ENCODE measurements at regions not wholly inside any gene's neighbourhood (a gene's known extent, or its start where the extent isn't known, plus 50 kb on each side); places are given as distances from the start of the nearest gene placed in this dataset.

DNA sequence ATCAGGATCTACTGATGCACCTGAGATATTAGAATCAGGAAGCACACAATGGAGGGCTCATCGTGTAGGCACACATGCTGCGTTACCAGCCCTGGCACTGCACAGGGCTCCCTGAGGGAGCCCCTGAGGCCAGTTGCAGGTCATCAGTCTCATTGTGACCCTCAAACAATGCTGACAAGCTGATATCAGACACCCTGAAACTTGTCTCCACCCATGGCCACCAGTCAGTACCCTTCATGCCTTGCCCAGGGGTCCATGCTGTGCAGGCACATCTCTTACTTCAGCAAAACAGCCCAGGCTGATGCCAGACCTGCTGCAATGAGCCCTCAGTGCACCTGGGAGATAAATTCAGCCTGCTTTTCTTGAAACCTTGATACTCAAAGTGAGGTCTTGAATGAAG, 59.5 kb upstream of the SLC6A11 start:
- H3K27me3 ChIP-seq (replicated peaks in 1 of 7), result peaks cover 0 to 79% (median 0%) of the 10 kb centered on the region in 7 donors
- no peak for DNase-seq
- no peak overlapping the region for H3K27ac ChIP-seq
- no peaks in the 10 kb centered on the region for H3K9me3 ChIP-seq
- no peak for TF ChIP-seq POLR2A (IDR thresholded peaks at IDR 0.05)
- TF ChIP-seq POLR2AphosphoS5 (IDR thresholded peaks at IDR 0.05), result no peak
- TF ChIP-seq, protein P1, sequence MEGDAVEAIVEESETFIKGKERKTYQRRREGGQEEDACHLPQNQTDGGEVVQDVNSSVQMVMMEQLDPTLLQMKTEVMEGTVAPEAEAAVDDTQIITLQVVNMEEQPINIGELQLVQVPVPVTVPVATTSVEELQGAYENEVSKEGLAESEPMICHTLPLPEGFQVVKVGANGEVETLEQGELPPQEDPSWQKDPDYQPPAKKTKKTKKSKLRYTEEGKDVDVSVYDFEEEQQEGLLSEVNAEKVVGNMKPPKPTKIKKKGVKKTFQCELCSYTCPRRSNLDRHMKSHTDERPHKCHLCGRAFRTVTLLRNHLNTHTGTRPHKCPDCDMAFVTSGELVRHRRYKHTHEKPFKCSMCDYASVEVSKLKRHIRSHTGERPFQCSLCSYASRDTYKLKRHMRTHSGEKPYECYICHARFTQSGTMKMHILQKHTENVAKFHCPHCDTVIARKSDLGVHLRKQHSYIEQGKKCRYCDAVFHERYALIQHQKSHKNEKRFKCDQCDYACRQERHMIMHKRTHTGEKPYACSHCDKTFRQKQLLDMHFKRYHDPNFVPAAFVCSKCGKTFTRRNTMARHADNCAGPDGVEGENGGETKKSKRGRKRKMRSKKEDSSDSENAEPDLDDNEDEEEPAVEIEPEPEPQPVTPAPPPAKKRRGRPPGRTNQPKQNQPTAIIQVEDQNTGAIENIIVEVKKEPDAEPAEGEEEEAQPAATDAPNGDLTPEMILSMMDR (IDR thresholded peaks at IDR 0.05 in 8 of 11, conservative IDR thresholded peaks at IDR 0.05 in 3 of 11), result no peak
- no peak overlapping the region for H3K4me3 ChIP-seq
- intact Hi-C loops (cut with DNase I; ENCODE audit: low total_unique reads), result loop anchor here (5.0 to 10.0 kb wide), 4 partner anchors 126 to 578 kb away; no protein-coding TSS in a partner anchor
- WGBS, 5 donors, result 46 to 80% (median 76%) methylated on average over 2 of the region's 2 CpGs
- H3K4me1 ChIP-seq, result no peaks in the 10 kb centered on the region
- H3K36me3 ChIP-seq, result no peaks in the 10 kb centered on the region

DNA sequence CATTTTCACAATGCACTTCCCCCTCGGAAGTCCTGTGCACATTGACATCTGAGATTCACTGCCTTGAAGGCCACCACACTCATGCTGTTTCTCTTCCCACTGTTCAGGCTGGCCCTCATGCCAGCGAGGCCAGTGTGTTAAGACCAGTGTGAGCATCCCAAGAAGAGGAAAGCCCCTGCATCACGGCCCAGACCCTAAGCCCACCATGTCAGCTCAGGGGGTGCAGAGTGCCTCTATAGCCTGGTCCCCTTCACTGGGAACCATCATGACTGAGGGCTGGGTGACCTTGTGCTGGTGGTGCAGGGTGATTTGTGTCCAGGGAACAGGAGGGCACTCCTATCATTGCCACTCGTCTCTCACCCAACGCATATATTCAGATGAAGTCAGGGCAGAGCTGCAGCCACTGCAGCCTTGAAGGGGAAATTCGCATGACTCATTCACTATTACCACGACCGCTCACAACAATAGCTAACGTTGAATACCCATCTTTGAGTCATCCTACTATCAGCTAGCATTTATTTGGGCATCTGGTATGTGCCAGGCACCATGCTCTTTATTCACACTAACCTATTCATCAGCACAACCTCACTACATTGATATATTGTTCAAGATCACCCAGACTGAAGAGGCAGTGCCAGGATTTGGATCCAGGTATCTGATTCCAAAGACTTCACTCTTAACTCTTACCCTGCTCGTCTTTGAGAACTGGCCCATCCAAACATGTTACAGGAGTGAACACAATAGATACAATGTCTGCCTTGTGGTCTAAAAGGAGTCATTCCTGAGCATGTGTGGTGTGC, 58.8 kb upstream of the SLC6A11 start:
- no peak for DNase-seq
- no peak overlapping the region for H3K4me3 ChIP-seq
- intact Hi-C loops (cut with DNase I; ENCODE audit: low total_unique reads), result loop anchor here (5.0 to 10.0 kb wide), 4 partner anchors 125 to 578 kb away; no protein-coding TSS in a partner anchor
- WGBS, 5 donors, result 52 to 60% (median 56%) methylated on average over 10 of the region's 10 CpGs
- H3K4me1 ChIP-seq, result no peaks in the 10 kb centered on the region
- H3K36me3 ChIP-seq, result no peaks in the 10 kb centered on the region
- no peak overlapping the region for H3K27ac ChIP-seq
- no peak for TF ChIP-seq POLR2A (IDR thresholded peaks at IDR 0.05)
- no peak for TF ChIP-seq POLR2AphosphoS5 (IDR thresholded peaks at IDR 0.05)
- TF ChIP-seq, protein P1 (IDR thresholded peaks at IDR 0.05 in 8 of 11, conservative IDR thresholded peaks at IDR 0.05 in 3 of 11), result no peak
- peaks cover 0 to 78% (median 0%) of the 10 kb centered on the region in 7 donors for H3K27me3 ChIP-seq (replicated peaks in 1 of 7)
- no peaks in the 10 kb centered on the region for H3K9me3 ChIP-seq

- no peaks in the 10 kb centered on the region for H3K36me3 ChIP-seq
- no peaks in the 10 kb centered on the region for H3K4me1 ChIP-seq
- H3K27me3 ChIP-seq (replicated peaks in 1 of 7), result peaks cover 0 to 77% (median 0%) of the 10 kb centered on the region in 7 donors
- DNase-seq, result no peak
- no peak for TF ChIP-seq POLR2AphosphoS5 (IDR thresholded peaks at IDR 0.05)
- TF ChIP-seq, protein P1 (IDR thresholded peaks at IDR 0.05 in 8 of 11, conservative IDR thresholded peaks at IDR 0.05 in 3 of 11), result no peak
- no peak for TF ChIP-seq POLR2A (IDR thresholded peaks at IDR 0.05)
- no peak overlapping the region for H3K4me3 ChIP-seq
- 0 to 55% (median 36%) methylated on average over 1 of the region's 1 CpG for WGBS, 5 donors
- intact Hi-C loops (cut with DNase I; ENCODE audit: low total_unique reads), result loop anchor here (5.0 to 10.0 kb wide), 4 partner anchors 125 to 577 kb away; no protein-coding TSS in a partner anchor
- no peaks in the 10 kb centered on the region for H3K9me3 ChIP-seq
- no peak overlapping the region for H3K27ac ChIP-seq
These were observed 58.3 kb upstream of the SLC6A11 start for GRCh38 chr3:10757821-10758130.

- H3K27me3 ChIP-seq (replicated peaks in 1 of 7), result peaks cover 0 to 77% (median 0%) of the 10 kb centered on the region in 7 donors
- TF ChIP-seq, protein P1 (IDR thresholded peaks at IDR 0.05 in 8 of 11, conservative IDR thresholded peaks at IDR 0.05 in 3 of 11), result peak; percentile 43 to 79 (median 68)
- no peak for TF ChIP-seq POLR2AphosphoS5 (IDR thresholded peaks at IDR 0.05)
- no peak for TF ChIP-seq POLR2A (IDR thresholded peaks at IDR 0.05)
- H3K4me3 ChIP-seq, result no peak overlapping the region
- no peak for DNase-seq
- WGBS, 5 donors, result 31 to 43% (median 39%) methylated on average over 13 to 14 of the region's 14 CpGs
- H3K27ac ChIP-seq, result no peak overlapping the region
- intact Hi-C loops (cut with DNase I; ENCODE audit: low total_unique reads), result loop anchor here (5.0 to 10.0 kb wide), 4 partner anchors 124 to 576 kb away; no protein-coding TSS in a partner anchor
- no peaks in the 10 kb centered on the region for H3K4me1 ChIP-seq
- H3K9me3 ChIP-seq, result no peaks in the 10 kb centered on the region
- H3K36me3 ChIP-seq, result no peaks in the 10 kb centered on the region
These were observed 57.6 kb upstream of the SLC6A11 start for GRCh38 chr3:10758304-10759037.
